LNCaP clone FGC (cell line): ENCODE measurements at regions not wholly inside any gene's neighbourhood (a gene's known extent, or its start where the extent isn't known, plus 50 kb on each side); places are given as distances from the start of the nearest gene placed in this dataset.

Experiments used
- DNase-seq: peaks from one replicate; pipeline ENCODE4 v3.0.0-alpha.2; 2011; ENCODE audit warnings: low read depth
- H3K4me3 ChIP-seq: 2 replicates; pipeline ENCODE4 v1.5.1; 2011; ENCODE audit warnings: mild to moderate bottlenecking, low read depth, low read length, control low read depth
- CTCF ChIP-seq: IDR thresholded peaks from 2 replicates; pipeline ENCODE4 v1.5.1; 2012; ENCODE audit warnings: mild to moderate bottlenecking; ENCODE audit not compliant: control insufficient read depth, insufficient read depth; ENCODE audit errors: extremely low read depth

- no peak for TF ChIP-seq CTCF
- no peak overlapping the region for H3K4me3 ChIP-seq
- DNase-seq = peak; percentile 14
Observed at GRCh38 chr13:74036373-74036772, 97.8 kb downstream of the KLF12 start.

- no peak for DNase-seq
- H3K4me3 ChIP-seq = no peak overlapping the region
- no peak for TF ChIP-seq CTCF
Observed at GRCh38 chr13:74035896-74036295, 98.3 kb downstream of the KLF12 start.

- TF ChIP-seq CTCF = no peak
- no peak overlapping the region for H3K4me3 ChIP-seq
Observed at GRCh38 chr13:74032325-74032724, 101.9 kb downstream of the KLF12 start.

GRCh38 chr13:74027161-74027779 is 106.9 kb downstream of the KLF12 start:
- H3K4me3 ChIP-seq = no peak overlapping the region
- TF ChIP-seq CTCF = no peak
- no peak for DNase-seq

More at GRCh38 chr13:74032325-74032724, 101.9 kb downstream of the KLF12 start:
- DNase-seq = no peak

GRCh38 chr13:74026753-74027152 is 107.5 kb downstream of the KLF12 start:
- no peak overlapping the region for H3K4me3 ChIP-seq
- no peak for TF ChIP-seq CTCF

GRCh38 chr13:74025369-74025768 is 108.8 kb downstream of the KLF12 start:
- DNase-seq = no peak
- H3K4me3 ChIP-seq = no peak overlapping the region

More at GRCh38 chr13:74026753-74027152, 107.5 kb downstream of the KLF12 start:
- no peak for DNase-seq

More at GRCh38 chr13:74025369-74025768, 108.8 kb downstream of the KLF12 start:
- TF ChIP-seq CTCF = no peak
